MCF 10A (cell line): ENCODE measurements at regions not wholly inside any gene's neighbourhood (a gene's known extent, or its start where the extent isn't known, plus 50 kb on each side); places are given as distances from the start of the nearest gene placed in this dataset.

Source experiments
- BruUV-seq: library from RNA; stranded (reverse); fragments of 400-500 nt; replicated peaks from 2 replicates; lab custom pipeline; 2021; lab: Mats Ljungman, UMichigan
- CTCF ChIA-PET: fragments of 300-600 bp; sonication (Branson Sonifier 250); formaldehyde crosslinking; extraction: SDS; loops from one replicate; lab custom pipeline; 2021; ENCODE audit warnings: antibody characterized with exemption, inconsistent platforms; lab: Yijun Ruan, JAX
- POLR2A ChIA-PET: fragments of 300-600, 350-650 bp; sonication (Branson Sonifier 250); formaldehyde crosslinking; extraction: SDS; loops from one replicate; lab custom pipeline; 2020; ENCODE audit warnings: antibody characterized with exemption, inconsistent platforms; lab: Yijun Ruan, JAX
- DNase-seq: peaks from one replicate; pipeline ENCODE4 v3.0.0-alpha.2; 2018; ENCODE audit not compliant: unreplicated experiment
- H3K27ac Mint-ChIP-seq: one replicate; pipeline ENCODE4 v1.8.0; 2022; ENCODE audit warnings: mild to moderate bottlenecking, low read depth, mixed read lengths; ENCODE audit not compliant: unreplicated experiment
- H3K27me3 Mint-ChIP-seq: one replicate; pipeline ENCODE4 v1.8.0; 2022; ENCODE audit warnings: mixed read lengths; ENCODE audit not compliant: insufficient read depth, unreplicated experiment
- H3K36me3 Mint-ChIP-seq: one replicate; pipeline ENCODE4 v1.8.0; 2022; ENCODE audit warnings: mild to moderate bottlenecking, moderate library complexity, mixed read lengths; ENCODE audit not compliant: insufficient read depth, unreplicated experiment
- H3K4me1 Mint-ChIP-seq: one replicate; pipeline ENCODE4 v1.8.0; 2022; ENCODE audit warnings: mixed read lengths; ENCODE audit not compliant: insufficient read depth, unreplicated experiment
- H3K4me3 Mint-ChIP-seq: one replicate; pipeline ENCODE4 v1.8.0; 2022; ENCODE audit warnings: mild to moderate bottlenecking, moderate library complexity, mixed read lengths; ENCODE audit not compliant: unreplicated experiment
- H3K9me3 Mint-ChIP-seq: one replicate; pipeline ENCODE4 v1.8.0; 2022; ENCODE audit warnings: mixed read lengths; ENCODE audit not compliant: unreplicated experiment
- intact Hi-C: fragments of 100-400 bp; cut with micrococcal nuclease; formaldehyde crosslinking; loops from 2 replicates; pipeline ENCODE4 v1.14.1; 2022
- TF ChIP-seq, protein P1 (sequence below): fragments of 200-600 bp; IDR thresholded peaks from one replicate; pipeline ENCODE4 v1.8.0; 2022; ENCODE audit warnings: antibody characterized with exemption, mild to moderate bottlenecking; ENCODE audit not compliant: unreplicated experiment

DNA sequence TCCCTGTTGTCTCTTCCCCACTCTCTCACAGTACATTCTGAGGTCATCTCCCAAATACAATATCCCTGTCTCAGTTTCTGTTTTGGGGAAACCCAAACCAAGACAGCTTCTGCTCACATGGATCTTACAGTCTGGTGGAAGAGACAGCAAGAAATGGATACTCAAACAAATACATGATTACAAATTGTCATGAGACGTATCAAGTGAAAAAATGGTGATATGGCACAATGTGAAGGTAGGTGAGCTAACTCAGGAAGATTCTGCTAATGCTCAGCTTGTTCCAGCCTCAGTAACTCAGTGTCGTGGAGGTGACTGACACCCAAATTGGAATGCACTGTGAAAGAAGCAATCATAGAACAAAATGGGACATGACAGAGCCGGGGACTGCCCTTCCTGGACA lies 68.3 kb downstream of the CHST1 start:
- ChIA-PET POLR2A (no interaction called here), CTCF (no interaction called here)
- Mint-ChIP-seq H3K9me3 (no peaks in the 10 kb centered on the region), H3K27ac (no peak overlapping the region), H3K4me3 (no peak overlapping the region), H3K27me3 (peaks cover 62% of the 10 kb centered on the region), H3K36me3 (no peaks in the 10 kb centered on the region), H3K4me1 (no peaks in the 10 kb centered on the region)
- no TSS peak for BruUV-seq
- intact Hi-C loops = no loop called here
- DNase-seq = no peak
- TF ChIP-seq, protein P1, sequence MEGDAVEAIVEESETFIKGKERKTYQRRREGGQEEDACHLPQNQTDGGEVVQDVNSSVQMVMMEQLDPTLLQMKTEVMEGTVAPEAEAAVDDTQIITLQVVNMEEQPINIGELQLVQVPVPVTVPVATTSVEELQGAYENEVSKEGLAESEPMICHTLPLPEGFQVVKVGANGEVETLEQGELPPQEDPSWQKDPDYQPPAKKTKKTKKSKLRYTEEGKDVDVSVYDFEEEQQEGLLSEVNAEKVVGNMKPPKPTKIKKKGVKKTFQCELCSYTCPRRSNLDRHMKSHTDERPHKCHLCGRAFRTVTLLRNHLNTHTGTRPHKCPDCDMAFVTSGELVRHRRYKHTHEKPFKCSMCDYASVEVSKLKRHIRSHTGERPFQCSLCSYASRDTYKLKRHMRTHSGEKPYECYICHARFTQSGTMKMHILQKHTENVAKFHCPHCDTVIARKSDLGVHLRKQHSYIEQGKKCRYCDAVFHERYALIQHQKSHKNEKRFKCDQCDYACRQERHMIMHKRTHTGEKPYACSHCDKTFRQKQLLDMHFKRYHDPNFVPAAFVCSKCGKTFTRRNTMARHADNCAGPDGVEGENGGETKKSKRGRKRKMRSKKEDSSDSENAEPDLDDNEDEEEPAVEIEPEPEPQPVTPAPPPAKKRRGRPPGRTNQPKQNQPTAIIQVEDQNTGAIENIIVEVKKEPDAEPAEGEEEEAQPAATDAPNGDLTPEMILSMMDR = no peak

DNA sequence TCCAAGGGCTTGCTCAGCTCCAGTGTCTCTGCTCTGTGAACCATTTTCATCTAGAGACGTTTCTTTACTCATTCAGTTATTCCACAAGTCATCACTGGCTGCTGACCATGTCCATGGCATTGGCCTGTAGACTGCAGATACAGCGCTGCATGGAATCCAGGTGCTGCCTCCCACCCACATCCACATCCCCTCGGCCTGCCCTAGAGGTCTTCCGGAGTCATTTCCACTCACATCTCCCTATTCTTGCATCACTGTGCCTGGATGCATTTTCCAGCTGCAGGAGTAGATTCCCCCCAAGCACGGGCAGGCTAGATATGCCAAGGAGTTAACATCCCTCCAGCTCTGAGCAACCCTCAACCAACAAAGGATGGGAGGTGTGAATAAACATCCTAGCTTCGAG lies 68.9 kb downstream of the CHST1 start:
- CTCF ChIA-PET = interaction anchor here (0.6 kb wide), 1 partner anchor 154 kb away, joined by 3 read pairs; no protein-coding TSS in a partner anchor
- no peaks in the 10 kb centered on the region for H3K36me3 Mint-ChIP-seq
- BruUV-seq = no TSS peak
- DNase-seq = no peak
- TF ChIP-seq, protein P1 = no peak
- no peak overlapping the region for H3K4me3 Mint-ChIP-seq
- no peak overlapping the region for H3K27ac Mint-ChIP-seq
- intact Hi-C loops = no loop called here
- no peaks in the 10 kb centered on the region for H3K9me3 Mint-ChIP-seq
- no peaks in the 10 kb centered on the region for H3K4me1 Mint-ChIP-seq
- POLR2A ChIA-PET = no interaction called here
- H3K27me3 Mint-ChIP-seq = peaks cover 62% of the 10 kb centered on the region

DNA sequence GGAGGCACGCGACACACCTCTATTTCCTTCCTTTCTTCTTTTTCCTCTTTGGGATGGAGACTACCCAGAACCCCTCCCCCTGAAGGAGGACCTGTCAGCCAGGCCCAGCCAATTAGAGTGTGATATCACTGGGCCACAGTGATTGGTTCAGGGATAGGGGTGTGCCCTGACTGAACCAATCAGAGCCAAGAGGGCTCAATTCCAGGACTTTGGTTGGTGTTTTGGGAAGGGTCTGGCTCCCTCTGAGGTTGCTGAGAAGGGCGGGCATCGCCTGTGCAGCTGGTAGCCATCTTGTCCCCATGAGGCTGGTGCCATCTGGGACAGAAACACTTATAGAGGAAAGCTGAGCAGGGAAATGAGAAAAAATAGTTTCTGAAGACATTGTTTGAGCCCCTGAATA lies 71.4 kb downstream of the CHST1 start:
- no TSS peak for BruUV-seq

DNA sequence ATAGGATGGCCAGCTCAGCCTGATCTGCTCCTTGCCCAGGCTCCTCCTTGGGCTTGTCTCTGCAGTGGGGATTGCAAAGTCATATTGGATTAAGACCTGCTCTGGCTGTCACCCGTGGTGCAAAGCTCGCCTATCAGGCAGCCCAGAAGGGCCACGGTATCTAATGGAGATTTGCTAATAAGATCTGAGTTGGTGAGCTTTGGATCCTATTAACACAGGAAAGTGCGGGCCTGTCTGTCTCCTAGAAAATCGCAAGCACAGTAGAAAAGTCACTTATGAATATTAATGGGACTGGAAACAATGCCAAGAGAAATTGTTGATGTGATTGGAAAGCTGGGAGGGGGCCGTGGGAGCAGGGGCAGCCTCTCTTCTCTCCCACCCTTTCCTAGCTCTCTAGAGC lies 72.8 kb downstream of the CHST1 start:
- no peaks in the 10 kb centered on the region for H3K9me3 Mint-ChIP-seq
- no peaks in the 10 kb centered on the region for H3K36me3 Mint-ChIP-seq
- ChIA-PET CTCF (no interaction called here), POLR2A (interaction anchor here (1.3 kb wide), 1 partner anchor 114 kb away, joined by 3 read pairs; no protein-coding TSS in a partner anchor)
- peaks cover 52% of the 10 kb centered on the region for H3K27me3 Mint-ChIP-seq
- H3K4me3 Mint-ChIP-seq = no peak overlapping the region
- no TSS peak for BruUV-seq
- no peak for DNase-seq
- no peaks in the 10 kb centered on the region for H3K4me1 Mint-ChIP-seq
- TF ChIP-seq, protein P1 = no peak
- intact Hi-C loops = no loop called here
- no peak overlapping the region for H3K27ac Mint-ChIP-seq

More for the DNA sequence above, 71.4 kb downstream of the CHST1 start:
- intact Hi-C loops = no loop called here
- no peak overlapping the region for H3K27ac Mint-ChIP-seq
- H3K36me3 Mint-ChIP-seq = no peaks in the 10 kb centered on the region
- no peak overlapping the region for H3K4me3 Mint-ChIP-seq
- no peaks in the 10 kb centered on the region for H3K4me1 Mint-ChIP-seq
- peak; percentile 13 for DNase-seq
- no peaks in the 10 kb centered on the region for H3K9me3 Mint-ChIP-seq
- CTCF ChIA-PET = no interaction called here
- TF ChIP-seq, protein P1 = no peak
- H3K27me3 Mint-ChIP-seq = peaks cover 52% of the 10 kb centered on the region
- POLR2A ChIA-PET = interaction anchor here (1.0 kb wide), 1 partner anchor 25 kb away, joined by 4 read pairs; no protein-coding TSS in a partner anchor
